ENCODE measurements at regions not wholly inside any gene's neighbourhood (a gene's known extent, or its start where the extent isn't known, plus 50 kb on each side); places are given as distances from the start of the nearest gene placed in this dataset.

- intact Hi-C loops (cut with micrococcal nuclease; ENCODE audit: unreplicated experiment), result loop anchor here (10.0 kb wide), 2 partner anchors 408 to 1728 kb away; no protein-coding TSS in a partner anchor
- Histone ChIP-seq H3K27ac (ENCODE audit: low read depth, low read length, poor library complexity, severe bottlenecking) (no peak overlapping the region), H3K4me1 (ENCODE audit: insufficient read depth, low read length, poor library complexity, severe bottlenecking) (peaks cover 13% of the 10 kb centered on the region), H3K36me3 (ENCODE audit: insufficient read depth, low read length, poor library complexity, severe bottlenecking) (no peaks in the 10 kb centered on the region), H3K9me3 (ENCODE audit: low read depth, low read length, poor library complexity, severe bottlenecking) (no peaks in the 10 kb centered on the region), H3K27me3 (replicated peaks; ENCODE audit: insufficient read depth, low read depth, low read length, poor library complexity) (no peaks in the 10 kb centered on the region), H3K4me3 (ENCODE audit: low read depth, low read length, poor library complexity, severe bottlenecking) (no peak overlapping the region)
- TF ChIP-seq CTCF (conservative IDR thresholded peaks at IDR 0.05; ENCODE audit: low read depth, low read length), result no peak
- no peak for TF ChIP-seq EZH2 (IDR thresholded peaks at IDR 0.05; ENCODE audit: borderline replicate concordance, low read depth, low read length, poor library complexity, severe bottlenecking)
- no peak for DNase-seq (ENCODE audit: low spot score)
- ChIA-PET POLR2A (ENCODE audit: low non-redundant PET) (no interaction called here), CTCF (no interaction called here)
- no TSS peak for BruUV-seq (replicated peaks)
Measured at GRCh38 chr6:18326980-18327379, 60.2 kb upstream of the RNF144B start.

- Histone ChIP-seq H3K27me3 (replicated peaks; ENCODE audit: insufficient read depth, low read depth, low read length, poor library complexity) (no peaks in the 10 kb centered on the region), H3K4me3 (ENCODE audit: low read depth, low read length, poor library complexity, severe bottlenecking) (no peak overlapping the region), H3K27ac (ENCODE audit: low read depth, low read length, poor library complexity, severe bottlenecking) (no peak overlapping the region), H3K36me3 (ENCODE audit: insufficient read depth, low read length, poor library complexity, severe bottlenecking) (no peaks in the 10 kb centered on the region), H3K9me3 (ENCODE audit: low read depth, low read length, poor library complexity, severe bottlenecking) (no peaks in the 10 kb centered on the region), H3K4me1 (ENCODE audit: insufficient read depth, low read length, poor library complexity, severe bottlenecking) (peaks cover 13% of the 10 kb centered on the region)
- no TSS peak for BruUV-seq (replicated peaks)
- intact Hi-C loops (cut with micrococcal nuclease; ENCODE audit: unreplicated experiment), result loop anchor here (10.0 kb wide), 2 partner anchors 409 to 1729 kb away; no protein-coding TSS in a partner anchor
- CTCF ChIA-PET, result no interaction called here
- no peak for DNase-seq (ENCODE audit: low spot score)
- POLR2A ChIA-PET (ENCODE audit: low non-redundant PET), result no interaction called here
- TF ChIP-seq EZH2 (IDR thresholded peaks at IDR 0.05; ENCODE audit: borderline replicate concordance, low read depth, low read length, poor library complexity, severe bottlenecking) (no peak), CTCF (conservative IDR thresholded peaks at IDR 0.05; ENCODE audit: low read depth, low read length) (no peak)
Measured at GRCh38 chr6:18326001-18326400, 61.1 kb upstream of the RNF144B start.

GRCh38 chr6:18324706-18325042, 60.3 kb upstream of the DEK start:
- ChIA-PET POLR2A (ENCODE audit: low non-redundant PET) (no interaction called here), CTCF (no interaction called here)
- no peaks in the 10 kb centered on the region for H3K36me3 ChIP-seq (ENCODE audit: insufficient read depth, low read length, poor library complexity, severe bottlenecking)
- TF ChIP-seq EZH2 (IDR thresholded peaks at IDR 0.05; ENCODE audit: borderline replicate concordance, low read depth, low read length, poor library complexity, severe bottlenecking) (no peak), CTCF (conservative IDR thresholded peaks at IDR 0.05; ENCODE audit: low read depth, low read length) (no peak)
- no peak for DNase-seq (ENCODE audit: low spot score)
- intact Hi-C loops (cut with micrococcal nuclease; ENCODE audit: unreplicated experiment), result loop anchor here (1.0 to 10.0 kb wide), 3 partner anchors 180 to 1730 kb away; no protein-coding TSS in a partner anchor
- H3K4me1 ChIP-seq (ENCODE audit: insufficient read depth, low read length, poor library complexity, severe bottlenecking), result peaks cover 9% of the 10 kb centered on the region
- H3K9me3 ChIP-seq (ENCODE audit: low read depth, low read length, poor library complexity, severe bottlenecking), result no peaks in the 10 kb centered on the region
- H3K4me3 ChIP-seq (ENCODE audit: low read depth, low read length, poor library complexity, severe bottlenecking), result no peak overlapping the region
- no peak overlapping the region for H3K27ac ChIP-seq (ENCODE audit: low read depth, low read length, poor library complexity, severe bottlenecking)
- no peaks in the 10 kb centered on the region for H3K27me3 ChIP-seq (replicated peaks; ENCODE audit: insufficient read depth, low read depth, low read length, poor library complexity)
- no TSS peak for BruUV-seq (replicated peaks)
